Adrenal gland (tissue), 9 donors: ENCODE measurements at regions not wholly inside any gene's neighbourhood (a gene's known extent, or its start where the extent isn't known, plus 50 kb on each side); places are given as distances from the start of the nearest gene placed in this dataset.

ENCODE experiments used
- DNase-seq, 7 donors: peaks; one replicate each; pipeline ENCODE4 v3.0.0-alpha.2; 2019 to 2020
- H3K27ac ChIP-seq, 5 donors: fragments of 200-600 bp; sonication (generic) in 4 of 5; 1 replicate in 3 of 5; 2 replicates in 2 of 5; pipeline versions ENCODE4 v1.5.1 to v1.8.0; 2016 to 2020; ENCODE audit warnings: mild to moderate bottlenecking in 1 of 5
- H3K27me3 ChIP-seq: fragments of 200-600 bp; 2 replicates; pipeline ENCODE4 v1.8.0; 2021
- H3K36me3 ChIP-seq, 2 donors: fragments of 200-600 bp; replicated peaks in 1 of 2; 1 replicate in 1 of 2; 2 replicates in 1 of 2; pipeline versions ENCODE4 v1.5.1 to v1.8.0; 2018 to 2022
- H3K4me1 ChIP-seq, 2 donors: fragments of 200-600 bp; replicated peaks in 1 of 2; 1 replicate in 1 of 2; 2 replicates in 1 of 2; pipeline versions ENCODE4 v1.5.1 to v1.8.0; 2018 to 2021
- H3K4me3 ChIP-seq, 4 donors: fragments of 200-600 bp; sonication (generic) in 3 of 4; one replicate each; pipeline ENCODE4 v1.5.1; 2016 to 2018
- H3K9me3 ChIP-seq, 3 donors: fragments of 200-600 bp; sonication (generic) in 1 of 3; replicated peaks in 1 of 3; 1 replicate in 2 of 3; 2 replicates in 1 of 3; pipeline versions ENCODE4 v1.5.1 to v1.8.0; 2016 to 2021
- POLR2A ChIP-seq, 2 donors: fragments of 450-650 bp; IDR thresholded peaks; one replicate each; pipeline ENCODE4 v1.6.1; 2017; ENCODE audit warnings: antibody characterized with exemption in 2 of 2, mild to moderate bottlenecking in 2 of 2, moderate library complexity in 1 of 2
- WGBS, 4 donors: extraction: QIAGEN DNeasy Blood & Tissue Kit in 2 of 4; methylation state at CpG; one replicate each; pipeline versions ENCODE4 v1.1.5 to v1.1.7; 2013 to 2017; 5-methylcytosine and 5-hydroxymethylcytosine counted together
- intact Hi-C, 2 donors: fragments of 100-400 bp; cut with DNase I; formaldehyde crosslinking; loops; one replicate each; pipeline versions ENCODE4 v1.14.1 to v1.15.0; 2022 to 2023
- TF ChIP-seq, protein P1 (sequence below), 6 experiments: fragments of 450-650 bp in 4 of 6; fragments of 200-600 bp in 2 of 6; sonication (generic) in 1 of 6; IDR thresholded peaks; 1 replicate in 5 of 6; 2 replicates in 1 of 6; pipeline versions ENCODE4 v1.5.1 to v1.8.0; 2016 to 2021; ENCODE audit warnings: antibody characterized with exemption in 6 of 6, mild to moderate bottlenecking in 2 of 6, moderate library complexity in 1 of 6
- donor health status: healthy with polysubstance abuse.
- donor health status: Bipolar disorder and iron deficiency.
- donor health status: DM: yes; HTN: yes; CAD: no.
- donor health status: DM: no; HTN: no; CAD: no.
- donor health status: DM: no; HTN: no; CAD: no.

DNA sequence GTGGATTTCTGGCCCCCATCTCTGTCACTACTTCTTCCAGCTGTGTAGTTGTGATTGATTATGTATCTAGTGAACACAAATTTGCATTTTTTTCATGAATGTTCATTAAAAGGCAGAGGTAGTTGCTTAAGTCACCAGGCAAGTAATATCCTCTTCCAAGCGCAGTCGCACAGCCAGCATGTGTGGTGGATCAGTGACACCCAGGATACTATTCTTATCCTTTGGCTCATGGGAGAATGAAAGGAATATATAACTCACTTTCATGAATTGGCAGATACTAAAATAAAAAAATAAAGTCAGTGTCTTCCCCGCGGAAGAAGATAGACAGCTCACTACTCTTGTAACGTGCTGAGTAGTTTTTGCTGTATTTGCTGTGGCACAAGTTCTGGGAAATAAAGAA, 387.8 kb downstream of the CDH7 start:
- WGBS, 4 donors, result 81 to 91% (median 86%) methylated on average over 5 of the region's 5 CpGs

DNA sequence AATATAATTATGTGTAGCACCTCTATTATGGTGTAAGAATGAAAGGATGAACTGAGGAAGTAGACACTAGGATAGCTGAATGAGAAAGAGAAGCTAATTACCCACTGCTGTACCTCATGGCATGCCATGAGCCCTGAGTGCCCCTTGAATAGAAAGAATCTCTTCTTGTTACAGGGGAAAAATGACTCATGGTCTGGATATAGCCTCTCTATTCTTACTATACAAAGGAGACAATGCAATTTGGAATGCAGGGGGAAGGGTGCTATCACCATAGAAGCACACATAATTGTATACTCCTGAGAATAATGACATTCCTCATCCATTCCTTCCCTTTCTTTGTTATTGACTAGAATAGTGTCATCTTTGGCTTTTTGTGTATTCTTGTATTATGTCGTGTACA, 385.2 kb downstream of the CDH7 start:
- Histone ChIP-seq H3K27ac (no peak overlapping the region), H3K4me3 (no peak overlapping the region), H3K36me3 (no peaks in the 10 kb centered on the region), H3K27me3 (no peaks in the 10 kb centered on the region), H3K9me3 (no peaks in the 10 kb centered on the region), H3K4me1 (no peaks in the 10 kb centered on the region)
- 78 to 81% (median 80%) methylated on average over 1 of the region's 1 CpG for WGBS, 4 donors
- intact Hi-C loops, result no loop called here
- no peak for DNase-seq
- TF ChIP-seq POLR2A (IDR thresholded peaks at IDR 0.05), result no peak
- TF ChIP-seq, protein P1, sequence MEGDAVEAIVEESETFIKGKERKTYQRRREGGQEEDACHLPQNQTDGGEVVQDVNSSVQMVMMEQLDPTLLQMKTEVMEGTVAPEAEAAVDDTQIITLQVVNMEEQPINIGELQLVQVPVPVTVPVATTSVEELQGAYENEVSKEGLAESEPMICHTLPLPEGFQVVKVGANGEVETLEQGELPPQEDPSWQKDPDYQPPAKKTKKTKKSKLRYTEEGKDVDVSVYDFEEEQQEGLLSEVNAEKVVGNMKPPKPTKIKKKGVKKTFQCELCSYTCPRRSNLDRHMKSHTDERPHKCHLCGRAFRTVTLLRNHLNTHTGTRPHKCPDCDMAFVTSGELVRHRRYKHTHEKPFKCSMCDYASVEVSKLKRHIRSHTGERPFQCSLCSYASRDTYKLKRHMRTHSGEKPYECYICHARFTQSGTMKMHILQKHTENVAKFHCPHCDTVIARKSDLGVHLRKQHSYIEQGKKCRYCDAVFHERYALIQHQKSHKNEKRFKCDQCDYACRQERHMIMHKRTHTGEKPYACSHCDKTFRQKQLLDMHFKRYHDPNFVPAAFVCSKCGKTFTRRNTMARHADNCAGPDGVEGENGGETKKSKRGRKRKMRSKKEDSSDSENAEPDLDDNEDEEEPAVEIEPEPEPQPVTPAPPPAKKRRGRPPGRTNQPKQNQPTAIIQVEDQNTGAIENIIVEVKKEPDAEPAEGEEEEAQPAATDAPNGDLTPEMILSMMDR (IDR thresholded peaks at IDR 0.05), result no peak

More for the DNA sequence above, 387.8 kb downstream of the CDH7 start:
- no peaks in the 10 kb centered on the region for H3K9me3 ChIP-seq
- H3K27me3 ChIP-seq, result no peaks in the 10 kb centered on the region
- H3K27ac ChIP-seq, result no peak overlapping the region
- TF ChIP-seq, protein P1 (IDR thresholded peaks at IDR 0.05), result no peak
- TF ChIP-seq POLR2A (IDR thresholded peaks at IDR 0.05), result no peak
- H3K4me1 ChIP-seq, result no peaks in the 10 kb centered on the region
- intact Hi-C loops, result no loop called here
- no peak for DNase-seq
- H3K36me3 ChIP-seq, result no peaks in the 10 kb centered on the region
- no peak overlapping the region for H3K4me3 ChIP-seq

DNA sequence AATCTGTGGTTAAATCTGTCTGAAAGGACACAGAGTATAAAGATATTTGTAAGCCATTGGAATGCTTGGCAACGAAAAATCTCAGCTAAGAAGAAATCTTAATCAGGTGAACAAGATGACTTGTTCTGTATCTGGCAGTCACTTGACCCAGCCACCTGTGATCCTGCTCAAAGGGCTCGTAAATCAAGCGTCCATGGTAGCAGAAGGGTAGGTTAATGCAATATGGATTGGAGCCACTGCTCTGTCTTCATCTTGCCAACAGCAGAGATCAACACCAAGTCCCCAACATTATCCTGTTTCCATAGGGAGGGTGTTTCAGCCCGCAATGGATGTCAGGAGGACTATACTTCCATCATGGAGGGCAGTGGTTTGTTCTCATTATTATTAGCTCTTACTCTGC, 378.4 kb downstream of the CDH7 start:
- 69 to 78% (median 75%) methylated on average over 4 of the region's 4 CpGs for WGBS, 4 donors
- H3K4me1 ChIP-seq, result no peaks in the 10 kb centered on the region
- TF ChIP-seq POLR2A (IDR thresholded peaks at IDR 0.05), result no peak
- TF ChIP-seq, protein P1 (IDR thresholded peaks at IDR 0.05), result no peak
- intact Hi-C loops, result no loop called here
- no peaks in the 10 kb centered on the region for H3K36me3 ChIP-seq
- no peak overlapping the region for H3K4me3 ChIP-seq
- no peak for DNase-seq
- H3K27me3 ChIP-seq, result no peaks in the 10 kb centered on the region
- no peak overlapping the region for H3K27ac ChIP-seq
- H3K9me3 ChIP-seq, result no peaks in the 10 kb centered on the region

DNA sequence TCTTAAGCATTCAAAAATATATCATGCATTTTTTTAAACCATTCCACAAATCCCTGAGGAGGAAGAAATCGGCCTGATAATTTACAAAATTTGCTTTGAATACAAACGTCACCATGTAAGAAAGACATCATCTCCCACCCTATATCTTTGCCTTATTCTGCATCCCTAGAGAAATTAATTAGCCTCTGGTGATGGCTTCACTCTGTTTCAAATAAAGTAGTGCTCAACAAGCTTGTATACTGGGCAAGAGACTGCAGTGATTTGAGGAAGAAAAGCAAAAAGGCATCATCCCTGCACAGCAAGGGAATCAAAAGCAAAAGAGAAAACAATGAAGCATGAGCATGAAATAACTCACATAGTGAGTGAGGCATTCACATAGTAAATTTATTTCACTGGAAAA, 375.5 kb downstream of the CDH7 start:
- intact Hi-C loops, result no loop called here
- Histone ChIP-seq H3K4me3 (no peak overlapping the region), H3K27ac (no peak overlapping the region), H3K36me3 (no peaks in the 10 kb centered on the region), H3K27me3 (no peaks in the 10 kb centered on the region), H3K9me3 (no peaks in the 10 kb centered on the region), H3K4me1 (no peaks in the 10 kb centered on the region)
- WGBS, 4 donors, result 64 to 71% (median 66%) methylated on average over 2 of the region's 2 CpGs
- no peak for DNase-seq
- TF ChIP-seq, protein P1 (IDR thresholded peaks at IDR 0.05), result no peak
- TF ChIP-seq POLR2A (IDR thresholded peaks at IDR 0.05), result no peak
